Epithelial cell of prostate (primary cell): ENCODE measurements at regions not wholly inside any gene's neighbourhood (a gene's known extent, or its start where the extent isn't known, plus 50 kb on each side); places are given as distances from the start of the nearest gene placed in this dataset.

Source experiments
- DNase-seq: peaks from one replicate; pipeline ENCODE4 v3.0.0-alpha.2; 2011; ENCODE audit warnings: low read depth, low spot score
- H3K27ac ChIP-seq: fragments of 450-650 bp; 2 replicates; pipeline ENCODE4 v1.5.1; 2017; ENCODE audit warnings: mild to moderate bottlenecking

GRCh38 chr2:158011055-158011771 is 90.5 kb upstream of the UPP2 start:
- peak; percentile 90 for DNase-seq
- H3K27ac ChIP-seq, result peak overlapping the region; percentile 93

DNA sequence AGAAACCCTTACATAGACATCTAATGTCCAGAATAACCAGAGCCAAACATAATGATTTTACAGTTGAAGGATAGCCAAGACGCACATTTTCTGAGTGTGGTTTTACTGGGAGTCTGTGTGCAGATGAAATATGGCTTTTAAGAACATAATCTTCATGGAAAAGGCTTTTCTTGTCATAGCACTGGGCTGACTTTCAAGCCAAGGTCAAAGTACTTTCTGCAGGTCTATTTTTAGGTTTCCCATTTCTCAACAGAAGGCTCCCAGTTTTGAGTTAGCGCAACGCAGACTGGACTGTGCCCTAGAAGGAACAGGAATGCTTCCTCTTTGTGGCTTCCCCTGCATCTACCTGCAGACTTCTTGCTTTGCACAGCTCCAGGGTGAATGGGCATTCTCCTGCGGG is 92.3 kb upstream of the UPP2 start:
- DNase-seq, result no peak

DNA sequence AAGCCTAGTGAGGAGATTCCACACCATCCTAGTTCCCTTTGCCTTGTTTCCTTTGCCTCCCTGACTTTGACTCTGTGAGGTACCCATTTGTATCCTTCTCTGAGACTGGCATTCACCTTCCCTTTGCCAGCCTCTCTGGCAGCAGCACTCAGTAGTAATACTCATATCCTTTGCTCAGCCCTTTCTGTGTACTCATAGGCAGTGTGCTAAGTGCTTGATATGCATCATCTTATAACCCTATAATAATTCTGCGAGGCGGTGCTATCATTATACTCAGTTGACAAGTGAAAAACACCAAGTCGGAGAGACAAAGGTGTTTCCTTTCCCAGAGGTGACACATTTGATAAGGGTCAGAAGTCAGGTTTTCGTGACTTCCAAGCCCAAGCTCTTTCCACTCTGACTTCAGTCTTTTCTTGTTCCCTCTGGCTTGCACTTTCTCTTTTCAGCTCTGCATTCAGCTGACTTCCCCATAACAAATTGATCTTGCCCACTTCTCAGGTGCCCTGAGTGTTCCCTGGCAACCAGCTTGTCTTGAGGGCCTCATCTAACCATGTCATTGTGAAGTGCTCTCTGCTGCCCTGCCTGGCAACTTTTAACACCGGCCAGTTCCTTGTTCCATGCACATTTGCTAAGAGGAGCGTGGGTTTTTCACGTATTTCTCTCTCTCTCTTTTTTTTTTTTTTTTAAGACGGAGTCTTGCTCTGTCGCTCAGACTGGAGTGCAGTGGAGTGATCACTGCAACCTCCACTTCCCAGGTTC is 94.5 kb upstream of the UPP2 start:
- no peak overlapping the region for H3K27ac ChIP-seq
- no peak for DNase-seq

More for the DNA sequence above, 92.3 kb upstream of the UPP2 start:
- no peak overlapping the region for H3K27ac ChIP-seq

- no peak overlapping the region for H3K27ac ChIP-seq
- no peak for DNase-seq
Measured at GRCh38 chr2:158004126-158004764, 97.4 kb upstream of the UPP2 start.

GRCh38 chr2:158002079-158002478 is 99.6 kb upstream of the UPP2 start:
- no peak overlapping the region for H3K27ac ChIP-seq
- no peak for DNase-seq

DNA sequence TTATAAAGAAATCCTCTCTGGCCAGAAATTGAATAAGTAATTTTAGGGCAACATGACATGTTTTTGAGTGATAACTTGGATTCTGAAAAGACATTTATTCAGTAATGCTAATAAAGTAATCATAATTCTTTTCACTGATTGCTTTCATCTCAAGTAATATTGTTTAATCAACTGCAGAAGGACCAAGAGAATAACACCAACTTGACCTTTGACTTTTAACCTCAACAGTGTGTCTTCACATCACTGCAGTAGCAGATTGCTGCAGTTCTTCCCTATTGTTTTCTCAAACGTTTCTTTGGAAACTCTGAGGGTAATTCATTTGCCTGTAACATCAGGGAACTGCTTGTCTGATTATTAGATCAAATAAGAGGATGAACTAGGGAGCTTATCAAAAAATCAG is 104.9 kb upstream of the UPP2 start:
- H3K27ac ChIP-seq, result no peak overlapping the region
- no peak for DNase-seq

DNA sequence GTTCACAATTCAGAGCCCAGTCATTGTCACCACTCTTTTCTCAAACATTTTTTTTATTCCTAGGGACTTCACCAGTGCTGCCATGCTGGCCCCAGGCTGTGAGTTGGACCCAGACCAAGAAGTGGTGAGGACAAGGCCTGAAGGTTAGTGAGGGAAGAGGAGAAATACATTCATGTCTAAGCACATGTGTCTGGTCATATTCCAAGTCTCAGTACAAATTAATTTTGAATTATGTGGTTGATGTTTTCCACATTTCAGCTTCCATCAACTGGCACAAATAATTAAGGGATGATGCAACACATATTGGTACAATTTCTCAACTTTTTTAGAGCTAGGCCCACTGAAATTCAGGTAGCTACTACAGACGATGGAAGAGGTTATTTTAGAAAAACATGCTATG is 106.6 kb upstream of the UPP2 start:
- no peak for DNase-seq
- no peak overlapping the region for H3K27ac ChIP-seq

- no peak for DNase-seq
- no peak overlapping the region for H3K27ac ChIP-seq
Measured at GRCh38 chr2:157991932-157992331, 109.7 kb upstream of the UPP2 start.

- DNase-seq, result no peak
- H3K27ac ChIP-seq, result no peak overlapping the region
Measured at GRCh38 chr2:157990173-157990572, 111.5 kb upstream of the UPP2 start.

- DNase-seq, result no peak
- H3K27ac ChIP-seq, result no peak overlapping the region
Measured at GRCh38 chr2:157989227-157989626, 112.4 kb upstream of the UPP2 start.

DNA sequence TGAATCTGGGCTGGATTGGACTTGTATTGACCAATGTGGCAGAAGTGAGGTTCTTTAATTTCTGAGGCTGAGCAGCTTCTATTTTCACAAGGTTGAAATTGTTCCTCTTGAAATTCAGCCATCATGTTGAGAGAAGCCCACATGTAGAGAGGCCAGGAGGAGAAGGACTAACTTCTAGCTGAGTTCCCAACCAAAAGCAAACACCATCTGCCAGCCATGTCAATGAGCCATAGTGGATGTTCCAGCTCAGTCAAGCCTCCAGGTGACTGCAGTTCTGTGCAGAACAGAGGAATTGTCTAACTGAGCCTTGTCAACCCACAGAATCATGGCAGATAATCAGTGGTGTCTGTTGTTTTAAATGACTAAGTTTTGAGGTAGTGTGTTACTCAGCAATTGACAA is 110.6 kb upstream of the ACVR1 start:
- DNase-seq, result no peak
- H3K27ac ChIP-seq, result no peak overlapping the region

GRCh38 chr2:157984866-157985265 is 108.7 kb upstream of the ACVR1 start:
- DNase-seq, result no peak
- no peak overlapping the region for H3K27ac ChIP-seq

- no peak overlapping the region for H3K27ac ChIP-seq
- DNase-seq, result no peak
Measured at GRCh38 chr2:157980020-157980419, 103.9 kb upstream of the ACVR1 start.

DNA sequence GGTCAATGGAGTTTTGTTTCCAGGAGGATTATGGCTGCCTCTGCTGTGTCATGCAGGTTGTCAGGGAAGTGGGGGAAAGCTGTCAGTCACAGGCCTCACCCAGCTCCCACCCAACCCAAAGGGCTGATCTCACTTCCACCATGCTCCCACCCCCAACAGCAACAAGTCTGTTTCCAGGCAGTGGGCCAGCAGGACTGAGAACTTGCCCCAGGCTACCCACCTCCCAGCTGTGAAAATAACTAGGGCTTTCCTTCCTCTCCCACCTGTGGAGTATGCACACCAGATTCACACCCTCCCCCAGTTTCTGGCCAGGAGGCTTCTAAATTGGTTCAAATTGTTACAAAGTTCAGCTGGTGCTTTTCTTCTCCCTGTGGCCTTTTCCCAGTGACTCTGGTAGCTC is 95.6 kb upstream of the ACVR1 start:
- H3K27ac ChIP-seq, result peak overlapping the region; percentile 7
- DNase-seq, result peak; percentile 16

DNA sequence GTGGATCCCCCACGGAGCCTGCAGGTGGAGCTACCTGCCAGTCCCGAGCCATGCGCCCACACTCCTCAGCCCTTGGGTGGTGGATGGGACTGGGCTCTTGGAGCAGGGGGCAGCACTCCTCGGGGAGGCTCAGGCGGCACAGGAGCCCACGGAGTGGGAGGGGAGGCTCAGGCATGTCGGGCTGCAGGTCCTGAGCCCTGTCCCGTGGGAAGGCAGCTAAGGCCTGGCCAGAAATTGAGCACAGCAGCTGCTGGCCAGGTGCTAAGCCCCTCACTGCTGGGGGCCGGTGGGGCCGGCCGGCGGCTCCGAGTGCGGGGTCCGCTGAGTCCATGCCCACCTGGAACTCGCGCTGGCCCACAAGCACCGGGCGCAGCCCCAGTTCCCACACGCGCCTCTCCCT is 91.7 kb upstream of the ACVR1 start:
- no peak overlapping the region for H3K27ac ChIP-seq
- DNase-seq, result no peak

GRCh38 chr2:157959249-157959648 is 83.1 kb upstream of the ACVR1 start:
- DNase-seq, result no peak
- no peak overlapping the region for H3K27ac ChIP-seq

DNA sequence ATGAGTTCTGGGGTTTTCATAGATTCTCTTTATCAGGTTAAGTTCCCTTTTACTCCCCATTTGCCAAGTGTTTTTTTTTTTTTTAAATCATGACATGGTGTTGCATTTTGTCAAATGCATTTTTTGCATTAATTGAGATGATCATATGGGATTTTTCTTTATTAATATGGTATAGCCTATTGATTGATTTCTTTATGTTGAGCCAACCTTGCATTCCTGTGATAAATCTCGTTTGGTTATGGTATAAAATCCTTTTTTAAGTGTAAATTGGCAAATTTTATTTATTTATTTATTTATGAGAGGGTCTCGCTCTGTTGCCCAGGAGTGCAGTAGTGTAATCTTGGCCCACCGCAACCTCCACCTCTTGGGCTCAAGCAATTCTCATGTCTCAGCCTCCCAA is 81.5 kb upstream of the ACVR1 start:
- H3K27ac ChIP-seq, result no peak overlapping the region
- no peak for DNase-seq

GRCh38 chr2:157952558-157952957 is 76.4 kb upstream of the ACVR1 start:
- no peak for DNase-seq
- H3K27ac ChIP-seq, result no peak overlapping the region

- no peak for DNase-seq
Measured at GRCh38 chr2:157948856-157949255, 72.7 kb upstream of the ACVR1 start.

GRCh38 chr2:157946919-157947557 is 70.9 kb upstream of the ACVR1 start:
- H3K27ac ChIP-seq, result no peak overlapping the region
- no peak for DNase-seq

More at GRCh38 chr2:157948856-157949255, 72.7 kb upstream of the ACVR1 start:
- H3K27ac ChIP-seq, result no peak overlapping the region

DNA sequence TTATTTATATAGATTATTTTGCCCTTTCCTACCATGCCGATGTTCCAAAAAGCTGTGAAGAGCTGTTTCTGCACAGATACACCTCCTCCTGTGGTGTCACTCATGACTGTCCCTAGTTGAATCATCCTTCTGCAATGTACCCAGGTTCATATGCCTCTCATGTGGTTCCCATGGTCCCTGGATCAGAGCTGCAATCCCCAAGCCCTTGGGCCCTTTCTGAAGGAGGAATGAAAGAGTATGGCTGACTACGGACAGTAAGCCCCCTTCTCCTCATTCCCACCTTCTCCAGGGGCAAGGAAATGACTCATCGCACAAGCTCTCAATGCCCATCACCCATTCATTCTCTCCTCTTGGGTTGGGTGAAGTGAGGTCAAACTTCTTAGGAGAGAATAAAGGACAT is 63.9 kb upstream of the ACVR1 start:
- no peak overlapping the region for H3K27ac ChIP-seq
- no peak for DNase-seq
